ENCODE measurements at regions not wholly inside any gene's neighbourhood (a gene's known extent, or its start where the extent isn't known, plus 50 kb on each side); places are given as distances from the start of the nearest gene placed in this dataset.
A peak's percentile ranks its signal among the peaks of the same experiment; 100 is the strongest.

DNA sequence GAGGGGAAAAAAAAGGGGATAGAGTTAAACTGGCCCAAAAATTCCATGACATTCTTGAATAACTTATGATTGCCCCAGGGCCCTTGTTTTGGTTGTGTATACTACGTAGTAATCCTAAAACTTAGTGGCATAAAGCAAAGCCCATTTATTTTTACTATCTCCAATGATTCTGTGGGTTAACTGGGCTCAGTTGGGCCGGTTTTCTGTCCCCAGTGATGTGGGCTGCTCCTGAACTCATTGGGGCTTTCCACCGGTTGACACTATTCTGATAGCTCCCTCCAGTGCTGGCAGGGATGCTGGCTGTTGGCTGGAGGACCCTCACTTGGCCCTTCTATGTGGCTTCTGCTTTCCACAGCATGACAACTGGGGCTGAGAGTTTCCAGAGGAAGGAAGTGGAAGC, 60.0 kb upstream of the TGIF1 start:
- CTCF ChIA-PET: interaction anchor here (0.6 kb wide), 2 partner anchors 22 to 65 kb away, joined by 3 read pairs; no protein-coding TSS in a partner anchor

DNA sequence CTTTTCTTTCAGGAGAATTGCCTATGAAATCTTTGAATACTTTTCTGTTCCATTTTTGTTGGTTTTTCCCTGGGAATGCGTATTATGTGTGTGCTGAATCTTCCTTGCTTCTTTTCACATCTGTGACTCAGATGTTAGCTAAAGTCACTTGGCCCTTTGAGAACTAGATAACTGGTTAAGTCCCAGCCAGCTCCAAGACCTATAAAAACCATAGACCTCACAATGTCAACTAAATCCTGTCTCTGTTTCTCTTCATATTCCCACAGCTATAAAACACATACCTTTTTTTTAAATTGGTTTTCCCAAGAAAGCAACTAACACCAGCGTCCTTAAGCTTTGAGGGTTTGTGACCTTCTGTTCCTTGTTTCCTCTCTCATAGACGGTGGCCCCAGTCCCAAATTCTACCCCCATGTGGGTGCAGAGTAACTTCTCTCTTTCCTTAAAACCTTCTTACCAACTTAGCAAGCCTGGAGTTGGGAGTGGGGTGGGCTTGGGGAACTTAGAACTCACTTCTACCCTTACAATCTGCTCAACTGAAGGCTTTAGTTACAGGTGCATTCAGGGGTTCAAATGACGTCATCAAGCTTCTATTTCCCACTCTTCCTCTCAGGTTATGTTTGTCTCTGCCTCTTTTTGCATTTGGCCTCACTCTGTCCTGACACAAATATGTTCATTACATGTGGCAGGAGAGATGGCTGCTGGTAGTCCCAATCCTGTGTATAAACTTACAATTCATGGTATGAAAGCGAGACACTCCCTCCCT, 58.1 kb upstream of the TGIF1 start:
- DNase-seq (ENCODE audit: low read depth): peak; percentile 53
- POLR2A ChIA-PET: no interaction called here
- no peak for TF ChIP-seq CTCF (IDR thresholded peaks at IDR 0.05; ENCODE audit: insufficient read depth, low read depth, low read length)
- CTCF ChIA-PET: interaction anchor here (1.6 kb wide), 1 partner anchor 8 kb away, joined by 4 read pairs; no protein-coding TSS in a partner anchor
- no peaks in the 10 kb centered on the region for H3K36me3 ChIP-seq (ENCODE audit: control insufficient read depth, insufficient read depth, low read length)
- H3K27me3 ChIP-seq (ENCODE audit: control insufficient read depth, insufficient read depth, low read length): no peaks in the 10 kb centered on the region
- no peak overlapping the region for H3K4me3 ChIP-seq (ENCODE audit: low read depth, low read length)

More for the DNA sequence above, 60.0 kb upstream of the TGIF1 start:
- Histone ChIP-seq H3K36me3 (ENCODE audit: control insufficient read depth, insufficient read depth, low read length) (no peaks in the 10 kb centered on the region), H3K4me3 (ENCODE audit: low read depth, low read length) (no peak overlapping the region), H3K27me3 (ENCODE audit: control insufficient read depth, insufficient read depth, low read length) (no peaks in the 10 kb centered on the region)
- TF ChIP-seq CTCF (IDR thresholded peaks at IDR 0.05; ENCODE audit: insufficient read depth, low read depth, low read length): no peak
- POLR2A ChIA-PET: no interaction called here
- no peak for DNase-seq (ENCODE audit: low read depth)

DNA sequence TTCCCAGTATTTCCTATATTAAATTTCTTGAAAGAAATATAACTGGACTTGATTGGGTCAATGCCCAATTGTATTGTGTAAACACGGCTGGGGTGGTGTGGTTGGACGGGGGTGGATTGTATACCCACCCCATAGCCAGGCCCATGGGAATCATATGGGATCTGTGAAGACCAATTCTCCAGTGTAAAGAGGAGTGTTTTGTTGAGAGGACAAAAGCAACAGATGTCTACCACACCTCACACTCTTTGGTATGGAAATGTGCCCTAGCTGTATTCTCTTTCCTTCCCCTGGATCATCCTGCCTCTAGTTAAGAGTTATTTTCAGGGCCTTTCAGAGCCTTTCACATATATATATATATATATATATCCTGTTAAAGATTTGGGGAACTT, 57.5 kb upstream of the TGIF1 start:
- Histone ChIP-seq H3K27me3 (ENCODE audit: control insufficient read depth, insufficient read depth, low read length) (no peaks in the 10 kb centered on the region), H3K36me3 (ENCODE audit: control insufficient read depth, insufficient read depth, low read length) (no peaks in the 10 kb centered on the region), H3K4me3 (ENCODE audit: low read depth, low read length) (no peak overlapping the region)
- ChIA-PET POLR2A (no interaction called here), CTCF (interaction anchor here (1.6 kb wide), 1 partner anchor 8 kb away, joined by 4 read pairs; no protein-coding TSS in a partner anchor)
- TF ChIP-seq CTCF (IDR thresholded peaks at IDR 0.05; ENCODE audit: insufficient read depth, low read depth, low read length): no peak
- no peak for DNase-seq (ENCODE audit: low read depth)

GRCh38 chr18:3394648-3395047, 55.3 kb upstream of the TGIF1 start:
- no peaks in the 10 kb centered on the region for H3K36me3 ChIP-seq (ENCODE audit: control insufficient read depth, insufficient read depth, low read length)
- ChIA-PET POLR2A (no interaction called here), CTCF (interaction anchor here (0.6 kb wide), 1 partner anchor 63 kb away, joined by 5 read pairs; no protein-coding TSS in a partner anchor)
- H3K4me3 ChIP-seq (ENCODE audit: low read depth, low read length): no peak overlapping the region
- DNase-seq (ENCODE audit: low read depth): no peak
- TF ChIP-seq CTCF (IDR thresholded peaks at IDR 0.05; ENCODE audit: insufficient read depth, low read depth, low read length): no peak
- no peaks in the 10 kb centered on the region for H3K27me3 ChIP-seq (ENCODE audit: control insufficient read depth, insufficient read depth, low read length)

GRCh38 chr18:3395466-3395865, 54.5 kb upstream of the TGIF1 start:
- Histone ChIP-seq H3K27me3 (ENCODE audit: control insufficient read depth, insufficient read depth, low read length) (no peaks in the 10 kb centered on the region), H3K36me3 (ENCODE audit: control insufficient read depth, insufficient read depth, low read length) (no peaks in the 10 kb centered on the region), H3K4me3 (ENCODE audit: low read depth, low read length) (no peak overlapping the region)
- ChIA-PET CTCF (no interaction called here), POLR2A (no interaction called here)
- TF ChIP-seq CTCF (IDR thresholded peaks at IDR 0.05; ENCODE audit: insufficient read depth, low read depth, low read length): no peak
- DNase-seq (ENCODE audit: low read depth): no peak

Measured in BJ (cell line).